ENCODE measurements at regions not wholly inside any gene's neighbourhood (a gene's known extent, or its start where the extent isn't known, plus 50 kb on each side); places are given as distances from the start of the nearest gene placed in this dataset.

- H3K9me3 ChIP-seq = no peaks in the 10 kb centered on the region
- H3K4me1 ChIP-seq = no peaks in the 10 kb centered on the region
- intact Hi-C loops (cut with DNase I) = no loop called here
- DNase-seq (no peak), ATAC-seq (no peak)
- no peak for TF ChIP-seq CTCF (IDR thresholded peaks at IDR 0.05)
- H3K36me3 ChIP-seq (ENCODE audit: insufficient read depth in 1 of 2, low read depth in 1 of 2) = no peaks in the 10 kb centered on the region
- no peak overlapping the region for H3K4me3 ChIP-seq
- no peak overlapping the region for H3K27ac ChIP-seq
- H3K27me3 ChIP-seq (ENCODE audit: insufficient read depth in 3 of 3, low read length in 2 of 3) = peaks cover 0 to 9% (median 0%) of the 10 kb centered on the region in 3 donors
- WGBS, 3 donors = 74 to 81% (median 78%) methylated on average over 8 of the region's 8 CpGs
Observed at GRCh38 chr22:48376936-48377712, 1450.5 kb downstream of the BRD1 start.

- intact Hi-C loops (cut with DNase I) = no loop called here
- peaks cover 0 to 9% (median 0%) of the 10 kb centered on the region in 3 donors for H3K27me3 ChIP-seq (ENCODE audit: insufficient read depth in 3 of 3, low read length in 2 of 3)
Observed at GRCh38 chr22:48376428-48376827, 1451.2 kb downstream of the BRD1 start.

GRCh38 chr22:48373626-48374173, 1454.0 kb downstream of the BRD1 start:
- Histone ChIP-seq H3K27ac (no peak overlapping the region), H3K36me3 (ENCODE audit: insufficient read depth in 1 of 2, low read depth in 1 of 2) (no peaks in the 10 kb centered on the region), H3K27me3 (ENCODE audit: insufficient read depth in 3 of 3, low read length in 2 of 3) (peaks cover 0 to 5% (median 0%) of the 10 kb centered on the region in 3 donors), H3K4me1 (no peaks in the 10 kb centered on the region), H3K9me3 (no peaks in the 10 kb centered on the region), H3K4me3 (no peak overlapping the region)
- no peak for ATAC-seq
- no peak for DNase-seq
- TF ChIP-seq CTCF (IDR thresholded peaks at IDR 0.05) = no peak
- intact Hi-C loops (cut with DNase I) = no loop called here
- WGBS, 3 donors = 70 to 77% (median 76%) methylated on average over 12 of the region's 12 CpGs

More at GRCh38 chr22:48376428-48376827, 1451.2 kb downstream of the BRD1 start:
- H3K4me1 ChIP-seq = no peaks in the 10 kb centered on the region
- ATAC-seq (no peak), DNase-seq (no peak)
- no peak for TF ChIP-seq CTCF (IDR thresholded peaks at IDR 0.05)
- no peak overlapping the region for H3K4me3 ChIP-seq
- whole genome bisulfite sequencing, 3 donors = 26 to 35% (median 26%) methylated on average over 8 of the region's 8 CpGs
- no peaks in the 10 kb centered on the region for H3K9me3 ChIP-seq
- no peaks in the 10 kb centered on the region for H3K36me3 ChIP-seq (ENCODE audit: insufficient read depth in 1 of 2, low read depth in 1 of 2)
- H3K27ac ChIP-seq = no peak overlapping the region

GRCh38 chr22:48372390-48372789, 1455.3 kb downstream of the BRD1 start:
- Histone ChIP-seq H3K36me3 (ENCODE audit: insufficient read depth in 1 of 2, low read depth in 1 of 2) (no peaks in the 10 kb centered on the region), H3K4me3 (no peak overlapping the region), H3K4me1 (no peaks in the 10 kb centered on the region), H3K27me3 (ENCODE audit: insufficient read depth in 3 of 3, low read length in 2 of 3) (peaks cover 0 to 5% (median 0%) of the 10 kb centered on the region in 3 donors), H3K9me3 (no peaks in the 10 kb centered on the region), H3K27ac (no peak overlapping the region)
- WGBS, 3 donors = 75 to 83% (median 83%) methylated on average over 7 of the region's 7 CpGs
- TF ChIP-seq CTCF (IDR thresholded peaks at IDR 0.05) = no peak
- ATAC-seq = no peak
- intact Hi-C loops (cut with DNase I) = no loop called here
- no peak for DNase-seq

Measured in psoas muscle (tissue), 7 donors.